ENCODE measurements at regions not wholly inside any gene's neighbourhood (a gene's known extent, or its start where the extent isn't known, plus 50 kb on each side); places are given as distances from the start of the nearest gene placed in this dataset.

GRCh38 chr10:21432266-21432665 is 93.2 kb downstream of the SKIDA1 start:
- no peak for DNase-seq
- Histone ChIP-seq H3K27me3 (no peaks in the 10 kb centered on the region), H3K9me3 (no peaks in the 10 kb centered on the region), H3K36me3 (ENCODE audit: low read depth, missing control alignments) (no peaks in the 10 kb centered on the region), H3K4me1 (no peaks in the 10 kb centered on the region), H3K27ac (no peak overlapping the region), H3K4me3 (no peak overlapping the region)
- intact Hi-C loops (cut with DNase I; ENCODE audit: low total_unique reads) = no loop called here
- TF ChIP-seq POLR2A (IDR thresholded peaks at IDR 0.05) (no peak), CTCF (IDR thresholded peaks at IDR 0.05) (no peak)
- 85 to 91% methylated on average over 1 of the region's 1 CpG for WGBS, 2 donors

- Histone ChIP-seq H3K36me3 (ENCODE audit: low read depth, missing control alignments) (no peaks in the 10 kb centered on the region), H3K27ac (no peak overlapping the region), H3K4me3 (no peak overlapping the region), H3K9me3 (no peaks in the 10 kb centered on the region), H3K4me1 (no peaks in the 10 kb centered on the region), H3K27me3 (no peaks in the 10 kb centered on the region)
- DNase-seq = no peak
- 98 to 100% methylated on average over 2 of the region's 2 CpGs for WGBS, 2 donors
- intact Hi-C loops (cut with DNase I; ENCODE audit: low total_unique reads) = no loop called here
- no peak for TF ChIP-seq POLR2A (IDR thresholded peaks at IDR 0.05)
- no peak for TF ChIP-seq CTCF (IDR thresholded peaks at IDR 0.05)
Measured at GRCh38 chr10:21431799-21432198, 93.7 kb downstream of the SKIDA1 start.

GRCh38 chr10:21427804-21428481 is 97.5 kb downstream of the SKIDA1 start:
- no peak overlapping the region for H3K4me3 ChIP-seq
- no peaks in the 10 kb centered on the region for H3K9me3 ChIP-seq
- H3K27me3 ChIP-seq = no peaks in the 10 kb centered on the region
- H3K36me3 ChIP-seq (ENCODE audit: low read depth, missing control alignments) = no peaks in the 10 kb centered on the region
- 86 to 91% methylated on average over 6 of the region's 6 CpGs for WGBS, 2 donors
- no peak for DNase-seq
- intact Hi-C loops (cut with DNase I; ENCODE audit: low total_unique reads) = no loop called here
- H3K27ac ChIP-seq = no peak overlapping the region
- H3K4me1 ChIP-seq = no peaks in the 10 kb centered on the region
- TF ChIP-seq POLR2A (IDR thresholded peaks at IDR 0.05) (no peak), CTCF (IDR thresholded peaks at IDR 0.05) (no peak)

- Histone ChIP-seq H3K4me1 (no peaks in the 10 kb centered on the region), H3K27me3 (no peaks in the 10 kb centered on the region), H3K4me3 (no peak overlapping the region), H3K27ac (no peak overlapping the region), H3K9me3 (no peaks in the 10 kb centered on the region), H3K36me3 (ENCODE audit: low read depth, missing control alignments) (no peaks in the 10 kb centered on the region)
- 52 to 70% methylated on average over 3 of the region's 3 CpGs for WGBS, 2 donors
- TF ChIP-seq CTCF (IDR thresholded peaks at IDR 0.05) (no peak), POLR2A (IDR thresholded peaks at IDR 0.05) (no peak)
- no peak for DNase-seq
- intact Hi-C loops (cut with DNase I; ENCODE audit: low total_unique reads) = no loop called here
Measured at GRCh38 chr10:21424459-21424861, 101.0 kb downstream of the SKIDA1 start.

GRCh38 chr10:21423850-21424249 is 101.6 kb downstream of the SKIDA1 start:
- no peaks in the 10 kb centered on the region for H3K4me1 ChIP-seq
- WGBS, 2 donors = 90 to 93% methylated on average over 5 of the region's 5 CpGs
- H3K27me3 ChIP-seq = no peaks in the 10 kb centered on the region
- intact Hi-C loops (cut with DNase I; ENCODE audit: low total_unique reads) = no loop called here
- no peaks in the 10 kb centered on the region for H3K9me3 ChIP-seq
- no peak for DNase-seq
- H3K27ac ChIP-seq = no peak overlapping the region
- H3K4me3 ChIP-seq = no peak overlapping the region
- no peaks in the 10 kb centered on the region for H3K36me3 ChIP-seq (ENCODE audit: low read depth, missing control alignments)
- TF ChIP-seq CTCF (IDR thresholded peaks at IDR 0.05) (no peak), POLR2A (IDR thresholded peaks at IDR 0.05) (no peak)
